GM12892 (cell line): ENCODE measurements at regions not wholly inside any gene's neighbourhood (a gene's known extent, or its start where the extent isn't known, plus 50 kb on each side); places are given as distances from the start of the nearest gene placed in this dataset.
A peak's percentile ranks its signal among the peaks of the same experiment; 100 is the strongest.

Experiments used
- DNase-seq: peaks from one replicate; pipeline ENCODE4 v3.0.0; 2011; ENCODE audit not compliant: insufficient read length
- FAIRE-seq: peaks from 2 replicates; lab custom pipeline; 2011; peaks lifted over from hg19 to GRCh38; lab: Jason Lieb, UNC
- POLR2A ChIP-seq: IDR thresholded peaks from 2 replicates; pipeline ENCODE4 v1.6.1; 2011; ENCODE audit warnings: low read depth, low read length, control low read depth
- POLR2AphosphoS5 ChIP-seq: IDR thresholded peaks from 2 replicates; pipeline ENCODE4 v1.6.1; 2011; ENCODE audit warnings: low read depth, low read length, control low read depth
- TAF1 ChIP-seq: IDR thresholded peaks from 2 replicates; pipeline ENCODE4 v1.6.1; 2011; ENCODE audit warnings: low read depth, mild to moderate bottlenecking, control low read depth, low read length, borderline replicate concordance

DNA sequence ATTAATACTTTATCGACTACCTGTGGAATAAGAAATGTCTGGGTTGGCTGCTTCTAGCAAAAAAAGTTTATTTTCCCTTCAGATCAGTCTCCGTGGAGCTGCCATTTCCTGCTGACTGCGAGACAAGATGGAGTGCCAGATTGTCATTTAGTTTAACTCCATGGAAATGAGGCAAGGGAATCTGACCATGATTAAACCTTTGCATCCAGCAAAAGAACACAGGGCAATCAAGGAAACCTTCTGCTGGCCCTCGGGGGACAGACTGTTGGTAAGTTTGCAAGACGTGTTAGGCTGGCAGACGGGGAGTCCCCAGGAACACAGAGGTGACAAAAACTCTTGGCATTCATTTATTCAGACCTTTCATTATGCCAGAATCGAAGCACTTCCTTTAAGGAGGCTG lies 52.2 kb upstream of the SPACA1 start:
- no peak for DNase-seq
- no peak for TF ChIP-seq POLR2A
- no peak for TF ChIP-seq TAF1
- TF ChIP-seq POLR2AphosphoS5 = no peak
- no peak for FAIRE-seq

DNA sequence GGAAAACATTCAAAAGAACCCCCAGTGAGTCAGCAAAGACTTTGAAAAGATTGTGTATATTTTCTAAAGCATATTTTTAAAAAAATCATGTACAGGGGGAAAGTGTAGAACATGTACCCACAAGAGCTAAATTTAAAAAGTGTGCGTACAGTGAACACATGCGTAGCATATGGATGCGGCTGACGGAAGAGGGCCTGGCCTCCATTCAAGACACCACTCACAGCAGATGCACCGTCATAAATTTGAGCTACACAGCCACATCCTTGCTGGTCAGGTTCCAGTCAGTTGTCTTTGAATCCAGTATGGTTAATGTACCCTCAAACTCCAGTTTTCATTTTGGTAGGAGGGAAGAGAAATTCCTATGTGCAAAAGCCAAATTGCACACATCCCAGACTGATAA lies 54.3 kb upstream of the SPACA1 start:
- no peak for FAIRE-seq
- TF ChIP-seq POLR2AphosphoS5 (no peak), POLR2A (no peak), TAF1 (no peak)

DNA sequence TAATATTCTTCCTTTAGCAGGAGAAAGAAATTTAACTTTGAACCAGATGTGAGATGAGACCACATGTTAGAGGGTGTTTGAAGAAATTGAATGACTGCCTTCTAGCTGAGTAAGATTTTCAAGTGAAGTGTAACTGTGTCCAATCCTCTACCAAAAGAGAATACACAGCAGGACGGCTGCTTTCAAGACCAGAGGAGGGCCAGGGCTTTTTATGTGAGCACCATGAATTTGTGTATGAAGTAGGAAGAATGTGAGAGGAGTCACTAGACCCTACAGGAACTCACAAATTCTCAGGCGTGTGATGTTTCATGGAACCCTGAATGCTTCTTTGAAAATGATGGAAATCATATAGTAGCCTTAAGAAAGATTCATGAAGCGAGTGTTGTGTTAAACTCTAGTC lies 56.8 kb upstream of the SPACA1 start:
- FAIRE-seq (no peak), DNase-seq (no peak)
- TF ChIP-seq POLR2A (no peak), TAF1 (no peak), POLR2AphosphoS5 (no peak)

More for the DNA sequence above, 54.3 kb upstream of the SPACA1 start:
- no peak for DNase-seq

DNA sequence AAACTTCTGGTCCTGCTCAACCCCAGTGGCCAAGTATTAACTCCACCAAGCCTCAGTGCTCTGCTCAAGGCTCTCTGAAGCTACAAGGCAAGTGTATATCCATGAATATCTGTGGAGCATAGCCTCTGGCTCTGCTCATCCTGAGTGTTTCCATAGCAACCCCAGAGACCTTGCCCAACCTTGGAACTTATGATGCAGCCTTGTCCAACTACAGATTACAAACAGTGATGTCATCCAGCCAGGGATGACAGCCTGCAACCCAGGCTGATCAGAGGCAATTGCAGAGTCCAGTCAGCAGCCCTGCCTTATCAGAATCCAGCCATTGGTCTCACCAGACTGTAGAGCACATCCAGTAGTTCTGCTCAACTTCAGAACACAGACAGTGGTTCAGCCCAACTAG lies 65.5 kb upstream of the SPACA1 start:
- no peak for TF ChIP-seq POLR2AphosphoS5
- no peak for TF ChIP-seq TAF1
- TF ChIP-seq POLR2A = no peak
- no peak for FAIRE-seq
- no peak for DNase-seq

DNA sequence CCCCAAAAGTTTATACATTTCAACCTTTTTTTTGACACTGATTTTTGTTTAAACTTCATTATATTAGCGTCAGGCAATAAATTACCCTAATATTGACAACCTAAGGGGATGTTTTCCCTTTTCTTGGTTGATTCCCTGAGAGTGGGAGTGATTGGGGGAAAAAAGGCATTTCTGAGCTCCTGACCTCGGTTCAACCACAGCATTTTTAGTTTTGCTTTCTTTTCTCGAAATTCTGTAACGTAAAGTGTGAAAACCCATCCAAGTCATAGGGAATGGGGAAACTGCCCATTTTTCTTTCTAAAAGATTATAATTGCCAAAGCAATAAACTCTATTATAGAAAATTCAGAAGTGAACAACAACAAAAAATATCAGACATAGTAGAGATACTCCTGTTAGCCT lies 67.9 kb upstream of the SPACA1 start:
- FAIRE-seq = no peak
- DNase-seq = no peak
- no peak for TF ChIP-seq TAF1
- TF ChIP-seq POLR2A = no peak
- TF ChIP-seq POLR2AphosphoS5 = no peak

DNA sequence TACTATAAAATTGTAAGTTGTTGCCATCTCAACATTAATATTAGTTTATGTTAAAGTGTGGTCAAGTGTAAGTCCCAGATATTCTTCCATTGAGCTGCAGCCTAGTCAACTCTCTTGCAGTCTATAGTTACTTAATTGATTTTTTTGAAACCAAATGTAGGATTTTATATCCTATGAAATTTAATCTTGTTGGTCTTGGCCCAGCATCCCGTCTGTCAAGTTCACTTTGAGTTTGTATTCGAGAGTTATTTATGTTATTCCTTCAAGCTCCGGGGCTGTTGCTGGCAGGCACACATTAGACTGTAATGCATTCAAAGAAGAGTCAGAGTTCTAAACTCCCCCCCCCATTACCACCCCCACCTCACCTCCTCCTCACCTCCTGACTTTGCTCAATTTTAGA lies 71.0 kb upstream of the SPACA1 start:
- FAIRE-seq (no peak), DNase-seq (no peak)
- TF ChIP-seq POLR2AphosphoS5 (no peak), POLR2A (no peak), TAF1 (no peak)

DNA sequence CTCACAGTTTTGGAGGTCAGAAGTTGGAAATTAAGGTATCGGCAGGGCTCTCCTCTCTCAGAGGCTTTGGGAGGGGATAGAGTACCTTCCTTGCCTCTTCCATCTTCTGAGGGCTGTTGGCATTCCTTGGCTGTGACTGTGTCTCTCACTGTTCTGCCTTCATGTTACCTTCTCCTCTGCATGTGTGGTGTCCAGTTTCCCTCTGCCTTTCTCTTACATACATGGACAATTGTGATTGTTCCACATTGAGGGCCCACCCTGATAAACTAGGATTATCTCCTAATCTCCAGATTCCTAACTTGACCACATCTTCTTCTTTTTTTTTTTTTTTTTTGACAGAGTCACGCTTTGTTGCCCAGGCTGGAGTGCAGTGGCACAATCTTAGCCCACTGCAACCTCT lies 72.1 kb upstream of the SPACA1 start:
- DNase-seq (no peak), FAIRE-seq (no peak)
- TF ChIP-seq TAF1 (no peak), POLR2AphosphoS5 (no peak), POLR2A (no peak)

DNA sequence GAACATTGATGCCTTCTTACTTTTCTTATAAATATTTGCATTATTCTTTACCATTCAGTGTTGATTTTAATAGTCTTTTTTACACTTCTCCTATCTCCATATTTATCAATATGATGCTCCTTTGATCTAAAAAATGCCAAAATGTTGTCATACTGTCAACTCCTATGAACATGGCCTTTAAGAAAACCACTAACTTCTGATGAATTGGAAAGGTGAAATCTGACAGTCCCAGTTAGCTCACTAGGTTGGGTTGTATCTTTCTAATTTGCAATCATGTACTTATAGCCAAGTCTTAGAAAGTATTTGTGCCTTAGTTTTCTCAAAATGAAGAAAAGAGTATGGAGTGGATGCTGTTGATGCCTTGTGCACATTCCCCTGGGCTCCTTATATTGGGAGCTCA lies 75.4 kb upstream of the SPACA1 start:
- no peak for FAIRE-seq

DNA sequence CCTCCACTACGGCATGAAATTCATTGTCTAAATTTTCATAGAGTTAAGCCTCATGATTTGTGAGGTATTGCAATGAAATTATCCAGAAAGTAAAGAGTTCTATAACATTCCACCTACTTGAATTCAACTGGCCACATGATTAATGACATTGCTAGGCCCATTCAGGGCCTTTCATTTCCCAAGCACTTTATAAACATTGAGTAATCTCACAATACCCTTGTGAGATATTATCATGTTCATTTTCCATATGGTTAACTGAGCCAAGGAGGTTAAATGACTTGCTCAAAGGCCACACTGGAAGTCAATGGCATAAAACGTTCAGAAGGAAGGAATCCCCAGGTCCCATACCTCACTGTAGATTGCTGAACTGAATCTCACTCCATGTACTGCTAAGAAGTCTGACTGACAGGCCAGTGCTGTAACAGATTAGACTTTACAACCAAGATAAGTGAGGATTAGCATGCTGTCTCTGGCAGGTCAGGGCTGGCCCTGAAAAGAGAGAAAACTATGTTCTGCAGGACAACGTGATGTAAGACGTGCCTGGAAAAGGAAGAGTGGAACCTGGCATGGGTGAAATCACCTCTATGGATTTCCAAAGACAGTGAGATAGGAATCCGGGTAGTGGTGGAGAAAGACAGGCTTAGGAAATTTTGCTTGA lies 75.9 kb upstream of the SPACA1 start:
- no peak for DNase-seq
- FAIRE-seq = no peak
- TF ChIP-seq TAF1 (no peak), POLR2AphosphoS5 (no peak), POLR2A (no peak)

More for the DNA sequence above, 75.4 kb upstream of the SPACA1 start:
- no peak for TF ChIP-seq POLR2A
- no peak for TF ChIP-seq TAF1
- no peak for TF ChIP-seq POLR2AphosphoS5
- no peak for DNase-seq

DNA sequence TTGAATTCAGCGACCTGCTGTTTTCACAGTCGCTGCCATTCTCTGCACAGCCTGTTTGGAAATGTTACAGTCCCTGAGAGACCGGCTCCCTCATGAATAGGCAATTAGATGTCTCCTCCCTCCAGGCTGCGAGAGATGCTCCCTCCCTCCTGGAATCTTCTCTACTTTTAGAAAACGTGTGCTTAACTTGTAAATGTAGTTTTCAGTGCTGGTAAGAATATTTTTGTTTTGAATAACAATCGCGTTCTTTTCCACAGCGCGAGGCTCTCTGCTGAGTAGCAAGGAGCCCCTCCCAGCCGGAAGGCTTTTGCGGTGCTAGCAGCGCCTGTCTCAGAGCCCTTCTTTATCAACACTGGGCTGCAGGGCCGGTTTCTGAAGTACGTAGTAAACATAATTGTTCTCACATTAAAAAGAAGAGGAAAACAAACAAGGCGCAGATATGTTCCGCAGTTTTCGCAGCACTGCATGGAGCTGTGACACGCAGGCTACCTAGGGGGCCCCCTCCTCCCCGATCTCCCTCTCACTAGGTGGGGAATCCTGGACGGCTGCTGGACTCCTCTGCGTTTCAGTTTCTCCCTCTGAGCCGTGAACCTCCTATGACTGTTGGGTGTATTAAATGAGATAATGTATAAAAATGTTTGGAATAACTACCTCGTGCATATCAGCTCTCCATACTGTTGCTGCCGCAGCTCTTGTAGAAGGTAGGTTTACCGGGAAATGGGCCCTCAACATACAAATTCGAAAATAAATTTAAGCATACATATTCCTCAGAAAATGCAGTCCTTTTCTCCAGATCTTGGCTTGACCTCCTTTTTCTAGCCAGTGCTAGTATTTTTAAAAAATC lies 79.0 kb upstream of the SPACA1 start:
- no peak for TF ChIP-seq POLR2A
- TF ChIP-seq TAF1 = no peak
- TF ChIP-seq POLR2AphosphoS5 = no peak
- no peak for DNase-seq
- peak; percentile 36 for FAIRE-seq

DNA sequence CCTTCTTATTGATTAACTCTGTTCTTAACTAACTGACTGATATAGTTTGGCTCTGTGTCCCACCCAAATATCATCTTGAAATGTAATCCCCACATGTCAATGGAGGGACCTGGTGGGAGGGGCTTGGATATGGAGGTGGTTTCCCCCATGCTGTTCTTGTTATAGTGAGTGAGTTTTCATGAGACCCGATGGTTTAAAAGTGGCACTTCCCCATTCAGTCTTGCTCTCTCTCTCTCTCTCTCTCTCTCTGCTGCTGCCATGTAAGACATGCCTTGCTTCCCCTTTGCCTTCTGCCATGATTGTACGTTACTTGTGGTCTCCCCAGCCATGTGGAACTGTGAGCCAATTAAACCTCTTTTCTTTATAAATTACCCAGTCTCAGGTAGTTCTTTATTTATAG lies 81.8 kb upstream of the SPACA1 start:
- no peak for TF ChIP-seq POLR2AphosphoS5
- no peak for TF ChIP-seq POLR2A
- no peak for TF ChIP-seq TAF1
- FAIRE-seq = no peak
- DNase-seq = no peak

DNA sequence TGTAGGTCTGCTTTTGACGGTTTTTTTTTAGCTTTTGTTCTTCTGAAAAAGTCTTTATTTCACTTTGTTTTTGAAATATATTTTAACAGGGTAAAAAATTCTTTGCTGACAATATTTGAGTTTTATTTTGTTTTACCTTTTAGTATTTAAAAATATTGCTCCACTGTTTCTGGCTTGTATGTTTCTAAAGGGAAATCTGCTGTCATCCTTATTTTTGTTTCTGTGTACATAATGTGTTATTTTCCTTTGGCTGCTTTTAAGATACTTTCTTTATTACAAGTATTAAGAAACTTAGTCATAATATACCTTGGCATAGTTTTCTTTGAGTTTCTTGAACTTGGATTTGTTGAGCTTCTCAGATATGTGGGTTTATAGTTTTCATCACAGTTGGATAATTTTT lies 88.6 kb upstream of the SPACA1 start:
- DNase-seq (no peak), FAIRE-seq (no peak)
- TF ChIP-seq POLR2AphosphoS5 = no peak
